HFFc6 (cell line): ENCODE measurements at regions not wholly inside any gene's neighbourhood (a gene's known extent, or its start where the extent isn't known, plus 50 kb on each side); places are given as distances from the start of the nearest gene placed in this dataset.

Experiments used
- DNase-seq: peaks from one replicate; pipeline ENCODE4 v3.0.0-alpha.2; 2018
- H3K27ac Mint-ChIP-seq: 2 replicates; pipeline ENCODE4 v1.8.0; 2020; ENCODE audit warnings: mild to moderate bottlenecking, mixed read lengths
- H3K27me3 Mint-ChIP-seq: 2 replicates; pipeline ENCODE4 v1.8.0; 2021; ENCODE audit warnings: mild to moderate bottlenecking, moderate library complexity, mixed read lengths; ENCODE audit not compliant: insufficient read depth
- H3K36me3 Mint-ChIP-seq: 2 replicates; pipeline ENCODE4 v1.8.0; 2021; ENCODE audit warnings: low read depth, mixed read lengths
- H3K4me1 Mint-ChIP-seq: 2 replicates; pipeline ENCODE4 v1.8.0; 2020; ENCODE audit warnings: low read depth, mixed read lengths
- H3K4me3 Mint-ChIP-seq: 2 replicates; pipeline ENCODE4 v1.8.0; 2020; ENCODE audit warnings: mild to moderate bottlenecking, moderate library complexity, mixed read lengths
- H3K9me3 Mint-ChIP-seq: 2 replicates; pipeline ENCODE4 v1.8.0; 2020; ENCODE audit warnings: mild to moderate bottlenecking, mixed read lengths
- TF ChIP-seq, protein P1 (sequence below): fragments of 200-600 bp; sonication (generic); IDR thresholded peaks from 2 replicates; pipeline ENCODE4 v1.5.0; 2021; ENCODE audit warnings: antibody characterized with exemption, mild to moderate bottlenecking

DNA sequence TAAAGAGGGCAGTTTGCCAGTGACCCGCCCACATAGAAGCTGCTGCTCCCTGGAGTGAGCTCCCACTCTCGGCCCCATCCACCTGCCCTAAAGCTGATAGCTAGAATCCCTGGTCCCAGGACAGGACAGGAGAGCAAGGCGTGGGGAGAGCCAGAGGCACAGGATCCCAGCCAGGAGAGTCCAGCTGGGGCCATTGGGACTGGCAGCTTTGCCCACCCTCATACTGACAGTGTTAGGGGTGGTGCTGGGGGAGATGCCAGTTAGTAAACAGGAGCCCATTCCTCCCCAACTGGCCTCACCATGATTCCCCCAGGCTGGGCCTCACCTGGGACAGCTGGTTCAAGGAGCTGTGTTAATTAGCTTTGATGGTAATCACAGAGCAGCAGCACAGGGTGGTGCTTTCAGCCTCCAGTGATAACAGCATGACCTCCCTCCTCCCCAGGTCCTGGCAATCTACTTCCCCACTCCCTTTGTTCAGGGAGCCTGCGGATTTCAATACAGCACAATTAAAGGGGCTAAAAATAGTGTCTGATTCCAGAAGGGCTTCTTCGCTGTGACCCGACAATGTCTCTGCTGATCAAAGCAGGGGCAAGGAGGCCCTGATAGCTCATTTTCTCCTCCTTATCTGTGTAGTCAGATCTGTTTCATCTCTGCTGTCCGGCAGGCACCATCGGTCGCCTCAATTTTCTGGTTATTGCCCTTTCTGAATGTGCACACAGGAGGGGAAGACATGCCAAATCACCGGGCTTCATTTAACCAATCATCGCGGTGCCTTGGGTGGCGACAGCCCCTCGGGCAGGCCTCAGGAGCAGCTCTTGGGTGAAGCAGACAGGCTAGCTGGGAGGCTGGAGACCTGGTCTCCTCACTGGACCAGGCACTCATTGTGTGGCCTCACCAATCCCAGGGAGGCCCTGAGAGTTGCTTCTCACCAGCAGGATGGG lies 119.9 kb upstream of the TEX51 start:
- Mint-ChIP-seq H3K27me3 (peaks cover 27% of the 10 kb centered on the region), H3K36me3 (no peaks in the 10 kb centered on the region), H3K4me3 (no peak overlapping the region), H3K9me3 (no peaks in the 10 kb centered on the region), H3K27ac (no peak overlapping the region), H3K4me1 (peaks cover 5% of the 10 kb centered on the region; the same call in 1 of the 2 replicates)
- TF ChIP-seq, protein P1, sequence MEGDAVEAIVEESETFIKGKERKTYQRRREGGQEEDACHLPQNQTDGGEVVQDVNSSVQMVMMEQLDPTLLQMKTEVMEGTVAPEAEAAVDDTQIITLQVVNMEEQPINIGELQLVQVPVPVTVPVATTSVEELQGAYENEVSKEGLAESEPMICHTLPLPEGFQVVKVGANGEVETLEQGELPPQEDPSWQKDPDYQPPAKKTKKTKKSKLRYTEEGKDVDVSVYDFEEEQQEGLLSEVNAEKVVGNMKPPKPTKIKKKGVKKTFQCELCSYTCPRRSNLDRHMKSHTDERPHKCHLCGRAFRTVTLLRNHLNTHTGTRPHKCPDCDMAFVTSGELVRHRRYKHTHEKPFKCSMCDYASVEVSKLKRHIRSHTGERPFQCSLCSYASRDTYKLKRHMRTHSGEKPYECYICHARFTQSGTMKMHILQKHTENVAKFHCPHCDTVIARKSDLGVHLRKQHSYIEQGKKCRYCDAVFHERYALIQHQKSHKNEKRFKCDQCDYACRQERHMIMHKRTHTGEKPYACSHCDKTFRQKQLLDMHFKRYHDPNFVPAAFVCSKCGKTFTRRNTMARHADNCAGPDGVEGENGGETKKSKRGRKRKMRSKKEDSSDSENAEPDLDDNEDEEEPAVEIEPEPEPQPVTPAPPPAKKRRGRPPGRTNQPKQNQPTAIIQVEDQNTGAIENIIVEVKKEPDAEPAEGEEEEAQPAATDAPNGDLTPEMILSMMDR, result no peak
- DNase-seq, result no peak

GRCh38 chr2:126781206-126781605 lies 117.5 kb upstream of the TEX51 start:
- Mint-ChIP-seq H3K9me3 (no peaks in the 10 kb centered on the region), H3K4me1 (peaks cover 5% of the 10 kb centered on the region; the same call in 1 of the 2 replicates), H3K4me3 (no peak overlapping the region), H3K27ac (no peak overlapping the region), H3K36me3 (no peaks in the 10 kb centered on the region), H3K27me3 (peaks cover 21% of the 10 kb centered on the region)
- no peak for DNase-seq
- TF ChIP-seq, protein P1, result no peak

DNA sequence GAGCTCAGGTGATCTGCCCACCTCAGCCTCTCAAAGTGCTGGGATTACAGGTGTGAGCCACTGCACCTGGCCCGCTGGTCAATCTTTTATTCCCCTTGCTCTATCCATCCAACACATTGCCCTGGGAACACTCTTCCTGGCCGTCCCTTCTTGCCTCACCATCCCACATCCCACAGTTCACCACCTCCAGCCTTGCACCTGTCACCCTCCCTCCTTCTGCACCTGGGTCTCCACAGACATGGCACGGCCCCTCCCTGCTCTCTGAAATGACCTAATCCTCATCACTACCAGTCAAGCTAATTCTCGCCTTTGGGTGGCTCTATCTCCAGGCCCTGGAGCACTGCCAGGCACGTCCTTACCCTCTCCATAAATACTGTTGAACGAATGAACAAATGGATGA lies 116.9 kb upstream of the TEX51 start:
- DNase-seq, result no peak
- no peaks in the 10 kb centered on the region for H3K9me3 Mint-ChIP-seq
- TF ChIP-seq, protein P1, result no peak
- peaks cover 20% of the 10 kb centered on the region for H3K27me3 Mint-ChIP-seq
- H3K4me1 Mint-ChIP-seq, result peaks cover 5% of the 10 kb centered on the region; the same call in 1 of the 2 replicates
- no peaks in the 10 kb centered on the region for H3K36me3 Mint-ChIP-seq
- no peak overlapping the region for H3K4me3 Mint-ChIP-seq
- H3K27ac Mint-ChIP-seq, result no peak overlapping the region

DNA sequence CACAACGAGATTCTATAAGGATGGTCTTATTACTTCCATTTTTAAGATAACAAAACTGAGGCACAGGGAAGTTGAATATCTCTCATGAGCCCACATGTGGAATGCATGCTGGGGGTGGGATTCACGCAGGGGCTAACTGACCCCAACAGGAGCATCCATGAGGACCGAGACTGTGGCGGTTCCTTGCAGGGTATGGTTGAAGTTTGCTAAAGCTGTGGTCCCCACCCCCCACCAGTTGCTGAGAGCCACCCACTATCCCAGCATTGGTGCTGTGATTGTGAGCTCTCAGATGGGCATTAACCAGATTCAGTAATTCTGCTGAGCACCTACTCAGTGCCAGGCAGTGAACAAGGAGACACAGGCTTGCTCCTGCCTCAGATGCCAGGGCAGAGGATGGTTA lies 116.0 kb upstream of the TEX51 start:
- Mint-ChIP-seq H3K36me3 (no peaks in the 10 kb centered on the region), H3K4me1 (no peaks in the 10 kb centered on the region), H3K27ac (no peak overlapping the region), H3K9me3 (no peaks in the 10 kb centered on the region), H3K27me3 (peaks cover 20% of the 10 kb centered on the region), H3K4me3 (no peak overlapping the region)
- DNase-seq, result no peak
- TF ChIP-seq, protein P1, result no peak

GRCh38 chr2:126783341-126783740 lies 115.3 kb upstream of the TEX51 start:
- no peak overlapping the region for H3K27ac Mint-ChIP-seq
- H3K27me3 Mint-ChIP-seq, result peaks cover 22% of the 10 kb centered on the region
- no peak overlapping the region for H3K4me3 Mint-ChIP-seq
- DNase-seq, result no peak
- TF ChIP-seq, protein P1, result no peak
- no peaks in the 10 kb centered on the region for H3K4me1 Mint-ChIP-seq
- no peaks in the 10 kb centered on the region for H3K9me3 Mint-ChIP-seq
- no peaks in the 10 kb centered on the region for H3K36me3 Mint-ChIP-seq
